Activated CD8-positive, alpha-beta memory T cell treated with anti-CD3 and anti-CD28 coated beads, Interleukin-2, amount 50 U/mL, for 24 hours (primary cell): ENCODE measurements at regions not wholly inside any gene's neighbourhood (a gene's known extent, or its start where the extent isn't known, plus 50 kb on each side); places are given as distances from the start of the nearest gene placed in this dataset.
"Not testable (repeated sequence)": the region's sequence is repeated elsewhere in the genome, so short reads cannot be mapped to it uniquely, and the experiment has no call there.

Experiments used
- DNase-seq: peaks from one replicate; pipeline ENCODE4 v3.0.0-alpha.2; 2020; ENCODE audit errors: extremely low read depth

- no peak for DNase-seq
These were observed 247.9 kb downstream of the ZPLD1 start for GRCh38 chr3:102682741-102683140.

- no peak for DNase-seq
These were observed 252.0 kb downstream of the ZPLD1 start for GRCh38 chr3:102686792-102687191.

- DNase-seq, result no peak
These were observed 253.2 kb downstream of the ZPLD1 start for GRCh38 chr3:102687851-102688555.

- no peak for DNase-seq
These were observed 253.7 kb downstream of the ZPLD1 start for GRCh38 chr3:102688556-102688930.

- DNase-seq, result no peak
These were observed 256.7 kb downstream of the ZPLD1 start for GRCh38 chr3:102691507-102691906.

- no peak for DNase-seq
These were observed 264.4 kb downstream of the ZPLD1 start for GRCh38 chr3:102699104-102699818.

- no peak for DNase-seq
These were observed 265.0 kb downstream of the ZPLD1 start for GRCh38 chr3:102699819-102700140.

GRCh38 chr3:102712896-102713295 is 278.1 kb downstream of the ZPLD1 start:
- no peak for DNase-seq

GRCh38 chr3:102714567-102714966 is 279.8 kb downstream of the ZPLD1 start:
- DNase-seq, result no peak

- DNase-seq, result no peak
These were observed 280.3 kb downstream of the ZPLD1 start for GRCh38 chr3:102715030-102715697.

- DNase-seq, result no peak
These were observed 283.8 kb downstream of the ZPLD1 start for GRCh38 chr3:102718651-102719050.

GRCh38 chr3:102722317-102722716 is 287.5 kb downstream of the ZPLD1 start:
- no peak for DNase-seq

GRCh38 chr3:102727340-102727739 is 292.5 kb downstream of the ZPLD1 start:
- DNase-seq, result no peak

- DNase-seq, result not testable (repeated sequence)
These were observed 297.8 kb downstream of the ZPLD1 start for GRCh38 chr3:102732581-102732980.

- DNase-seq, result no peak
These were observed 299.2 kb downstream of the ZPLD1 start for GRCh38 chr3:102733791-102734563.

- DNase-seq, result no peak
These were observed 300.5 kb downstream of the ZPLD1 start for GRCh38 chr3:102735311-102735710.

GRCh38 chr3:102736288-102736974 is 301.6 kb downstream of the ZPLD1 start:
- DNase-seq, result no peak

GRCh38 chr3:102736975-102737304 is 302.1 kb downstream of the ZPLD1 start:
- no peak for DNase-seq

- DNase-seq, result no peak
These were observed 302.5 kb downstream of the ZPLD1 start for GRCh38 chr3:102737353-102737752.

- DNase-seq, result no peak
These were observed 306.3 kb downstream of the ZPLD1 start for GRCh38 chr3:102741105-102741504.

GRCh38 chr3:102741694-102742093 is 306.9 kb downstream of the ZPLD1 start:
- DNase-seq, result no peak

- DNase-seq, result no peak
These were observed 311.1 kb downstream of the ZPLD1 start for GRCh38 chr3:102745881-102746280.
